ENCODE measurements at regions not wholly inside any gene's neighbourhood (a gene's known extent, or its start where the extent isn't known, plus 50 kb on each side); places are given as distances from the start of the nearest gene placed in this dataset.
A peak's percentile ranks its signal among the peaks of the same experiment; 100 is the strongest.

DNA sequence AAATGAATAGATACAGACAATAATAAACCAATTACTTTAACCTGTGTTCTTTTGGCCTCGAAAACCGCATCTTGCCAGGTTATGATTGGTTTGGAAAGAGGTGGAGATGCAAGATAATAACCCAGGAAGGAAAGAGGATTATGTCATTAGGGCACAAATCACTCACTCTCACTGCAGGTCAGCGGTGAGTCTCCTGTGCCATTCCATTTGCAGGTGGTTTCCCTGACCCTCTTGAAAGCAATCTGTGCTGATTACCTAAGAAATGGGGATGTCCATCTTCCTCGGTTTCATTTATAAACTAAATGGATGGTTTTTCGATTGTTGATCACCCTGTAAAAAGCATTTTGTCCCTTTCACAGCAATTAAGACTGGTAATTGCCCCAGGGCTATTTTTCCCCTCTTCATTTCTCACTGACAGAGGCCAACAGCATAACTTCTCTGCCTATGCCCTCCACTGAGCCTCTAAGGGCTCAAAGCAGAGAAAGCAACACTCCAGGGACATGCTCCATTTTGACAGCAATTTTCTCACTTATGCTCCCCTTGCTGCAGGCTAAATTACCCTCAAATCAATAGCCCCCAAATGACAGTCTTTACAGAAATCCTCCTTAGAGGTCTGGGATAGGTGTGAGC, 257.5 kb downstream of the IPMK start:
- H3K9me3 Mint-ChIP-seq = 0 out of 3 replicates have a peak, but pooled peaks cover 3% of the 10 kb centered on the region
- H2AFZ ChIP-seq = peak overlapping the region; percentile 67; the same call in 1 of the 2 replicates
- no peaks in the 10 kb centered on the region; the same call in 1 of the 2 replicates for H3K4me1 ChIP-seq (ENCODE audit: insufficient read depth)
- TF ChIP-seq EZH2phosphoT487 (IDR thresholded peaks at IDR 0.05; ENCODE audit: unreplicated experiment) = no peak
- TF ChIP-seq, protein P1, sequence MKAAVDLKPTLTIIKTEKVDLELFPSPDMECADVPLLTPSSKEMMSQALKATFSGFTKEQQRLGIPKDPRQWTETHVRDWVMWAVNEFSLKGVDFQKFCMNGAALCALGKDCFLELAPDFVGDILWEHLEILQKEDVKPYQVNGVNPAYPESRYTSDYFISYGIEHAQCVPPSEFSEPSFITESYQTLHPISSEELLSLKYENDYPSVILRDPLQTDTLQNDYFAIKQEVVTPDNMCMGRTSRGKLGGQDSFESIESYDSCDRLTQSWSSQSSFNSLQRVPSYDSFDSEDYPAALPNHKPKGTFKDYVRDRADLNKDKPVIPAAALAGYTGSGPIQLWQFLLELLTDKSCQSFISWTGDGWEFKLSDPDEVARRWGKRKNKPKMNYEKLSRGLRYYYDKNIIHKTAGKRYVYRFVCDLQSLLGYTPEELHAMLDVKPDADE (IDR thresholded peaks at IDR 0.05) = no peak
- TF ChIP-seq, protein P2, sequence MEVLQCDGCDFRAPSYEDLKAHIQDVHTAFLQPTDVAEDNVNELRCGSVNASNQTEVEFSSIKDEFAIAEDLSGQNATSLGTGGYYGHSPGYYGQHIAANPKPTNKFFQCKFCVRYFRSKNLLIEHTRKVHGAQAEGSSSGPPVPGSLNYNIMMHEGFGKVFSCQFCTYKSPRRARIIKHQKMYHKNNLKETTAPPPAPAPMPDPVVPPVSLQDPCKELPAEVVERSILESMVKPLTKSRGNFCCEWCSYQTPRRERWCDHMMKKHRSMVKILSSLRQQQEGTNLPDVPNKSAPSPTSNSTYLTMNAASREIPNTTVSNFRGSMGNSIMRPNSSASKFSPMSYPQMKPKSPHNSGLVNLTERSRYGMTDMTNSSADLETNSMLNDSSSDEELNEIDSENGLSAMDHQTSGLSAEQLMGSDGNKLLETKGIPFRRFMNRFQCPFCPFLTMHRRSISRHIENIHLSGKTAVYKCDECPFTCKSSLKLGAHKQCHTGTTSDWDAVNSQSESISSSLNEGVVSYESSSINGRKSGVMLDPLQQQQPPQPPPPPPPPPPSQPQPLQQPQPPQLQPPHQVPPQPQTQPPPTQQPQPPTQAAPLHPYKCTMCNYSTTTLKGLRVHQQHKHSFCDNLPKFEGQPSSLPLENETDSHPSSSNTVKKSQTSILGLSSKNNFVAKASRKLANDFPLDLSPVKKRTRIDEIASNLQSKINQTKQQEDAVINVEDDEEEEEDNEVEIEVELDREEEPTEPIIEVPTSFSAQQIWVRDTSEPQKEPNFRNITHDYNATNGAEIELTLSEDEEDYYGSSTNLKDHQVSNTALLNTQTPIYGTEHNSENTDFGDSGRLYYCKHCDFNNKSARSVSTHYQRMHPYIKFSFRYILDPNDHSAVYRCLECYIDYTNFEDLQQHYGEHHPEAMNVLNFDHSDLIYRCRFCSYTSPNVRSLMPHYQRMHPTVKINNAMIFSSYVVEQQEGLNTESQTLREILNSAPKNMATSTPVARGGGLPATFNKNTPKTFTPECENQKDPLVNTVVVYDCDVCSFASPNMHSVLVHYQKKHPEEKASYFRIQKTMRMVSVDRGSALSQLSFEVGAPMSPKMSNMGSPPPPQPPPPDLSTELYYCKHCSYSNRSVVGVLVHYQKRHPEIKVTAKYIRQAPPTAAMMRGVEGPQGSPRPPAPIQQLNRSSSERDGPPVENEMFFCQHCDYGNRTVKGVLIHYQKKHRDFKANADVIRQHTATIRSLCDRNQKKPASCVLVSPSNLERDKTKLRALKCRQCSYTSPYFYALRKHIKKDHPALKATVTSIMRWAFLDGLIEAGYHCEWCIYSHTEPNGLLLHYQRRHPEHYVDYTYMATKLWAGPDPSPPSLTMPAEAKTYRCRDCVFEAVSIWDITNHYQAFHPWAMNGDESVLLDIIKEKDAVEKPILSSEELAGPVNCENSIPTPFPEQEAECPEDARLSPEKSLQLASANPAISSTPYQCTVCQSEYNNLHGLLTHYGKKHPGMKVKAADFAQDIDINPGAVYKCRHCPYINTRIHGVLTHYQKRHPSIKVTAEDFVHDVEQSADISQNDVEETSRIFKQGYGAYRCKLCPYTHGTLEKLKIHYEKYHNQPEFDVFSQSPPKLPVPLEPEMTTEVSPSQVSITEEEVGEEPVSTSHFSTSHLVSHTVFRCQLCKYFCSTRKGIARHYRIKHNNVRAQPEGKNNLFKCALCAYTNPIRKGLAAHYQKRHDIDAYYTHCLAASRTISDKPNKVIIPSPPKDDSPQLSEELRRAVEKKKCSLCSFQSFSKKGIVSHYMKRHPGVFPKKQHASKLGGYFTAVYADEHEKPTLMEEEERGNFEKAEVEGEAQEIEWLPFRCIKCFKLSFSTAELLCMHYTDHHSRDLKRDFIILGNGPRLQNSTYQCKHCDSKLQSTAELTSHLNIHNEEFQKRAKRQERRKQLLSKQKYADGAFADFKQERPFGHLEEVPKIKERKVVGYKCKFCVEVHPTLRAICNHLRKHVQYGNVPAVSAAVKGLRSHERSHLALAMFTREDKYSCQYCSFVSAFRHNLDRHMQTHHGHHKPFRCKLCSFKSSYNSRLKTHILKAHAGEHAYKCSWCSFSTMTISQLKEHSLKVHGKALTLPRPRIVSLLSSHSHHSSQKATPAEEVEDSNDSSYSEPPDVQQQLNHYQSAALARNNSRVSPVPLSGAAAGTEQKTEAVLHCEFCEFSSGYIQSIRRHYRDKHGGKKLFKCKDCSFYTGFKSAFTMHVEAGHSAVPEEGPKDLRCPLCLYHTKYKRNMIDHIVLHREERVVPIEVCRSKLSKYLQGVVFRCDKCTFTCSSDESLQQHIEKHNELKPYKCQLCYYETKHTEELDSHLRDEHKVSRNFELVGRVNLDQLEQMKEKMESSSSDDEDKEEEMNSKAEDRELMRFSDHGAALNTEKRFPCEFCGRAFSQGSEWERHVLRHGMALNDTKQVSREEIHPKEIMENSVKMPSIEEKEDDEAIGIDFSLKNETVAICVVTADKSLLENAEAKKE (CRISPR knock-in tag; IDR thresholded peaks at IDR 0.05) = no peak
- no peak for TF ChIP-seq ZNF331 (CRISPR knock-in tag; IDR thresholded peaks at IDR 0.05; ENCODE audit: low read depth)
- no peak for TF ChIP-seq JUNB (IDR thresholded peaks at IDR 0.05; ENCODE audit: unreplicated experiment)
- no peak for TF ChIP-seq STAT1 (IDR thresholded peaks at IDR 0.05; ENCODE audit: unreplicated experiment)
- no peak for TF ChIP-seq CREB1 (CRISPR knock-in tag; IDR thresholded peaks at IDR 0.05; ENCODE audit: low read depth)
- TF ChIP-seq, protein P3, sequence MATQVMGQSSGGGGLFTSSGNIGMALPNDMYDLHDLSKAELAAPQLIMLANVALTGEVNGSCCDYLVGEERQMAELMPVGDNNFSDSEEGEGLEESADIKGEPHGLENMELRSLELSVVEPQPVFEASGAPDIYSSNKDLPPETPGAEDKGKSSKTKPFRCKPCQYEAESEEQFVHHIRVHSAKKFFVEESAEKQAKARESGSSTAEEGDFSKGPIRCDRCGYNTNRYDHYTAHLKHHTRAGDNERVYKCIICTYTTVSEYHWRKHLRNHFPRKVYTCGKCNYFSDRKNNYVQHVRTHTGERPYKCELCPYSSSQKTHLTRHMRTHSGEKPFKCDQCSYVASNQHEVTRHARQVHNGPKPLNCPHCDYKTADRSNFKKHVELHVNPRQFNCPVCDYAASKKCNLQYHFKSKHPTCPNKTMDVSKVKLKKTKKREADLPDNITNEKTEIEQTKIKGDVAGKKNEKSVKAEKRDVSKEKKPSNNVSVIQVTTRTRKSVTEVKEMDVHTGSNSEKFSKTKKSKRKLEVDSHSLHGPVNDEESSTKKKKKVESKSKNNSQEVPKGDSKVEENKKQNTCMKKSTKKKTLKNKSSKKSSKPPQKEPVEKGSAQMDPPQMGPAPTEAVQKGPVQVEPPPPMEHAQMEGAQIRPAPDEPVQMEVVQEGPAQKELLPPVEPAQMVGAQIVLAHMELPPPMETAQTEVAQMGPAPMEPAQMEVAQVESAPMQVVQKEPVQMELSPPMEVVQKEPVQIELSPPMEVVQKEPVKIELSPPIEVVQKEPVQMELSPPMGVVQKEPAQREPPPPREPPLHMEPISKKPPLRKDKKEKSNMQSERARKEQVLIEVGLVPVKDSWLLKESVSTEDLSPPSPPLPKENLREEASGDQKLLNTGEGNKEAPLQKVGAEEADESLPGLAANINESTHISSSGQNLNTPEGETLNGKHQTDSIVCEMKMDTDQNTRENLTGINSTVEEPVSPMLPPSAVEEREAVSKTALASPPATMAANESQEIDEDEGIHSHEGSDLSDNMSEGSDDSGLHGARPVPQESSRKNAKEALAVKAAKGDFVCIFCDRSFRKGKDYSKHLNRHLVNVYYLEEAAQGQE (IDR thresholded peaks at IDR 0.05; ENCODE audit: unreplicated experiment) = no peak
- no peak for TF ChIP-seq NANOG (IDR thresholded peaks at IDR 0.05; ENCODE audit: borderline replicate concordance)
- TF ChIP-seq POLR2AphosphoS5 (IDR thresholded peaks at IDR 0.05; ENCODE audit: low read depth) = no peak
- TF ChIP-seq, protein P4, sequence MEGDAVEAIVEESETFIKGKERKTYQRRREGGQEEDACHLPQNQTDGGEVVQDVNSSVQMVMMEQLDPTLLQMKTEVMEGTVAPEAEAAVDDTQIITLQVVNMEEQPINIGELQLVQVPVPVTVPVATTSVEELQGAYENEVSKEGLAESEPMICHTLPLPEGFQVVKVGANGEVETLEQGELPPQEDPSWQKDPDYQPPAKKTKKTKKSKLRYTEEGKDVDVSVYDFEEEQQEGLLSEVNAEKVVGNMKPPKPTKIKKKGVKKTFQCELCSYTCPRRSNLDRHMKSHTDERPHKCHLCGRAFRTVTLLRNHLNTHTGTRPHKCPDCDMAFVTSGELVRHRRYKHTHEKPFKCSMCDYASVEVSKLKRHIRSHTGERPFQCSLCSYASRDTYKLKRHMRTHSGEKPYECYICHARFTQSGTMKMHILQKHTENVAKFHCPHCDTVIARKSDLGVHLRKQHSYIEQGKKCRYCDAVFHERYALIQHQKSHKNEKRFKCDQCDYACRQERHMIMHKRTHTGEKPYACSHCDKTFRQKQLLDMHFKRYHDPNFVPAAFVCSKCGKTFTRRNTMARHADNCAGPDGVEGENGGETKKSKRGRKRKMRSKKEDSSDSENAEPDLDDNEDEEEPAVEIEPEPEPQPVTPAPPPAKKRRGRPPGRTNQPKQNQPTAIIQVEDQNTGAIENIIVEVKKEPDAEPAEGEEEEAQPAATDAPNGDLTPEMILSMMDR (conservative IDR thresholded peaks at IDR 0.05; ENCODE audit: low read depth in 2 of 2) = no peak
- TF ChIP-seq ZNF114 (CRISPR knock-in tag; IDR thresholded peaks at IDR 0.05) = no peak
- H3K79me2 ChIP-seq (replicated peaks; ENCODE audit: insufficient read depth) = no peaks in the 10 kb centered on the region
- no peaks in the 10 kb centered on the region for H3F3A ChIP-seq (replicated peaks; ENCODE audit: low read depth)
- no peak overlapping the region for H3K27ac ChIP-seq (ENCODE audit: low read depth)
- H3K36me3 Mint-ChIP-seq (ENCODE audit: low read depth) = 0 out of 3 replicates have a peak, but pooled peaks cover 3% of the 10 kb centered on the region
- no peak overlapping the region for H3K4me3 Mint-ChIP-seq
- peaks cover 4% of the 10 kb centered on the region for H3K27me3 Mint-ChIP-seq (ENCODE audit: insufficient read depth, low read depth, poor library complexity)
- H3K27me3 ChIP-seq (ENCODE audit: insufficient read depth) = no peaks in the 10 kb centered on the region
- no peaks in the 10 kb centered on the region for H3K36me3 ChIP-seq (ENCODE audit: insufficient read depth)
- H3K4me2 ChIP-seq = no peak overlapping the region
- H3K4me3 ChIP-seq = no peak overlapping the region
- no peak for DNase-seq (ENCODE audit: low spot score)
- H4K20me1 ChIP-seq (replicated peaks; ENCODE audit: insufficient read depth) = no peaks in the 10 kb centered on the region
- ATAC-seq = no peak
- no peaks in the 10 kb centered on the region for H3K9me2 ChIP-seq (ENCODE audit: insufficient read depth)
- no peak overlapping the region; the same call in 1 of the 2 replicates for H3K27ac Mint-ChIP-seq
- peaks cover 20% of the 10 kb centered on the region for H3K4me1 Mint-ChIP-seq
